Urinary bladder (tissue), 3 donors: ENCODE measurements at regions not wholly inside any gene's neighbourhood (a gene's known extent, or its start where the extent isn't known, plus 50 kb on each side); places are given as distances from the start of the nearest gene placed in this dataset.

Source experiments
- DNase-seq: peaks from one replicate; pipeline ENCODE4 v3.0.0-alpha.2; 2015; ENCODE audit errors: extremely low spot score
- H3K27ac ChIP-seq: one replicate; pipeline ENCODE4 v1.5.1; 2013; ENCODE audit warnings: low read depth, mild to moderate bottlenecking, moderate library complexity
- H3K36me3 ChIP-seq: one replicate; pipeline ENCODE4 v1.6.1; 2013; ENCODE audit warnings: mild to moderate bottlenecking, moderate library complexity; ENCODE audit not compliant: insufficient read depth
- H3K4me1 ChIP-seq: one replicate; pipeline ENCODE4 v1.6.1; 2013; ENCODE audit warnings: mild to moderate bottlenecking, moderate library complexity; ENCODE audit not compliant: insufficient read depth
- H3K4me3 ChIP-seq: one replicate; pipeline ENCODE4 v1.5.1; 2013; ENCODE audit warnings: low read depth, low read length
- WGBS: extraction: QIAGEN DNeasy Blood & Tissue Kit; methylation state at CpG from one replicate; pipeline ENCODE4 v1.1.7; 2013; 5-methylcytosine and 5-hydroxymethylcytosine counted together
- donor health status: healthy with polysubstance abuse.
- donor health status: healthy.

GRCh38 chr5:175765858-175766257, 105.5 kb upstream of the CPLX2 start:
- Histone ChIP-seq H3K36me3 (no peaks in the 10 kb centered on the region), H3K4me1 (no peaks in the 10 kb centered on the region), H3K27ac (no peak overlapping the region), H3K4me3 (no peak overlapping the region)
- DNase-seq = no peak
- WGBS = 58% methylated on average over 3 of the region's 3 CpGs

DNA sequence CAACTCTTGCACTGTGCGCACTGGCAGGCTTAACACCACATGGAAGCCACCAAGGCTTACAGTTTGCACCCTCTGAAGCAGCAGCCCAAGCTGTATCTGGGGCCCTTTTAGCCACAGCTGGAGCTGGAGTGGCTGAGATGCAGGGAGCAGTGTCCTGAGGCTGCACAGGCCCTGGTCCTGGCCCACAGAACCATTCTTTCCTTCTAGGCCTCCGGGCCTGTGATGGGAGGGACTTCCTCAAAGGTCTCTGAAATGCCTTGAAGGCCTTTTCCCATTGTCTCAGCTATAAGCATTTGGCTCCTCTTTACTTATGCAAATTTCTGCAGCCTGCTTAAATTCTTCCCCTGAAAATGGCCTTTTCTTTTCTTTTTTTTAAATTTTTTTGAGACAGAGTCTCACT, 104.4 kb upstream of the CPLX2 start:
- Histone ChIP-seq H3K4me3 (no peak overlapping the region), H3K36me3 (no peaks in the 10 kb centered on the region), H3K4me1 (no peaks in the 10 kb centered on the region), H3K27ac (no peak overlapping the region)
- WGBS = 79% methylated on average over 2 of the region's 2 CpGs
- no peak for DNase-seq

- H3K4me3 ChIP-seq = no peak overlapping the region
- no peaks in the 10 kb centered on the region for H3K4me1 ChIP-seq
- no peaks in the 10 kb centered on the region for H3K36me3 ChIP-seq
- no peak overlapping the region for H3K27ac ChIP-seq
- DNase-seq = no peak
- WGBS = 6% methylated on average over 50 of the region's 50 CpGs
Observed at GRCh38 chr5:175772747-175773533, 98.4 kb upstream of the CPLX2 start.

GRCh38 chr5:175773534-175774070, 97.8 kb upstream of the CPLX2 start:
- no peak for DNase-seq
- H3K4me1 ChIP-seq = no peaks in the 10 kb centered on the region
- no peaks in the 10 kb centered on the region for H3K36me3 ChIP-seq
- H3K27ac ChIP-seq = no peak overlapping the region
- no peak overlapping the region for H3K4me3 ChIP-seq
- WGBS = 21% methylated on average over 12 of the region's 12 CpGs

- no peaks in the 10 kb centered on the region for H3K36me3 ChIP-seq
- H3K27ac ChIP-seq = no peak overlapping the region
- H3K4me3 ChIP-seq = no peak overlapping the region
- DNase-seq = no peak
- peaks cover 2% of the 10 kb centered on the region for H3K4me1 ChIP-seq
- WGBS = 70% methylated on average over 7 of the region's 7 CpGs
Observed at GRCh38 chr5:175775416-175775815, 96.0 kb upstream of the CPLX2 start.

- peaks cover 2% of the 10 kb centered on the region for H3K4me1 ChIP-seq
- no peak for DNase-seq
- WGBS = 59% methylated on average over 7 of the region's 7 CpGs
- H3K4me3 ChIP-seq = no peak overlapping the region
- H3K27ac ChIP-seq = no peak overlapping the region
- H3K36me3 ChIP-seq = no peaks in the 10 kb centered on the region
Observed at GRCh38 chr5:175778951-175779503, 92.4 kb upstream of the CPLX2 start.

GRCh38 chr5:175783739-175784138, 87.6 kb upstream of the CPLX2 start:
- peaks cover 2% of the 10 kb centered on the region for H3K4me1 ChIP-seq
- no peak overlapping the region for H3K4me3 ChIP-seq
- H3K27ac ChIP-seq = no peak overlapping the region
- DNase-seq = no peak
- no peaks in the 10 kb centered on the region for H3K36me3 ChIP-seq

DNA sequence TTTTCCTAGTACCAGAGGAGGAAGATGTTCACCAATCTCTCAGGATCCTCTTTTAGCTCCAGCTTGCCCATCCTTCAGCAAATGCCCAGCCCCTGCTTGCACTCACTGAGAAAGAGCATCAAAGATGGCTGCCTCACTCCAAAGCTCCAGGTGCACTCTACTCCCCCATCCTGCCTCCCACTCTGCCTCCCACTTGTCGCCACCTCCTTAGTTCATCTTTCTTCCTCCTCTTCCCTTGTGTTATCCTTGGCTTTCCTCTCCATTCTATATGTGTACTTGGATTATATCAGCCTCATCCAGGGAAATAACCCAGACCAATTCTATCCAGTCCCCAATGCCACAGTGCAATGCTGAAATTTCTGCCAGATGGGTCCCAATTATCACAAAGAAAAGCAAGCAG, 87.1 kb upstream of the CPLX2 start:
- Histone ChIP-seq H3K4me3 (no peak overlapping the region), H3K27ac (no peak overlapping the region), H3K4me1 (no peaks in the 10 kb centered on the region), H3K36me3 (no peaks in the 10 kb centered on the region)
- WGBS = 90% methylated on average over 1 of the region's 1 CpG
- no peak for DNase-seq

DNA sequence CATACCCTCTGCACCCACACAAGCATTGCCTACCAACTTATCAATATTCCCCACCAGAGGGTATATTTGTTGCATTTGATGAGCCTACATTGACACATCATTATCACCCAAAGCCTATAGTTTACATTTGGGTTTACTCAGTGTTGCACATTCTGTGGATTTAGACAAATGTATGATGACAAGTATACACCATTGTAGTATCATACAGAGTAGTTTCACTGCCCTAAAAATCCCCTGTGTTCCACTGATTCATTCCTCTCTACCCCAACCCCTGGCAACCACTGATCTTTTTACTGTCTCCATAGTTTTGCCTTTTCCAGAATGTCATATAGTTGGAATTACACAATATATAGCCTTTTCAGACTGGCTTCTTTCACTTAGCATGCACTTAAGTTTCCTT, 85.7 kb upstream of the CPLX2 start:
- DNase-seq = no peak
- no peak overlapping the region for H3K27ac ChIP-seq
- H3K4me1 ChIP-seq = no peaks in the 10 kb centered on the region
- H3K4me3 ChIP-seq = no peak overlapping the region
- no peaks in the 10 kb centered on the region for H3K36me3 ChIP-seq

- no peak overlapping the region for H3K4me3 ChIP-seq
- WGBS = 65% methylated on average over 9 of the region's 9 CpGs
- H3K4me1 ChIP-seq = no peaks in the 10 kb centered on the region
- H3K27ac ChIP-seq = no peak overlapping the region
- H3K36me3 ChIP-seq = no peaks in the 10 kb centered on the region
- no peak for DNase-seq
Observed at GRCh38 chr5:175788155-175788787, 83.1 kb upstream of the CPLX2 start.

- Histone ChIP-seq H3K27ac (no peak overlapping the region), H3K4me1 (no peaks in the 10 kb centered on the region), H3K36me3 (no peaks in the 10 kb centered on the region), H3K4me3 (no peak overlapping the region)
- DNase-seq = no peak
Observed at GRCh38 chr5:175789670-175790069, 81.7 kb upstream of the CPLX2 start.

GRCh38 chr5:175790796-175791195, 80.6 kb upstream of the CPLX2 start:
- H3K36me3 ChIP-seq = no peaks in the 10 kb centered on the region
- no peak overlapping the region for H3K4me3 ChIP-seq
- WGBS = 49% methylated on average over 4 of the region's 4 CpGs
- no peaks in the 10 kb centered on the region for H3K4me1 ChIP-seq
- no peak overlapping the region for H3K27ac ChIP-seq
- DNase-seq = no peak

GRCh38 chr5:175795959-175796358, 75.4 kb upstream of the CPLX2 start:
- H3K4me3 ChIP-seq = no peak overlapping the region
- 64% methylated on average over 3 of the region's 3 CpGs for WGBS
- no peaks in the 10 kb centered on the region for H3K36me3 ChIP-seq

More at GRCh38 chr5:175795959-175796358, 75.4 kb upstream of the CPLX2 start:
- Histone ChIP-seq H3K4me1 (no peaks in the 10 kb centered on the region), H3K27ac (no peak overlapping the region)
- no peak for DNase-seq
